GM12875 (cell line): ENCODE measurements at regions not wholly inside any gene's neighbourhood (a gene's known extent, or its start where the extent isn't known, plus 50 kb on each side); places are given as distances from the start of the nearest gene placed in this dataset.

Experiments
- H3K4me3 ChIP-seq: one replicate; pipeline ENCODE4 v1.5.1; 2011; ENCODE audit warnings: low read depth, low read length, control low read depth
- CTCF ChIP-seq: IDR thresholded peaks from 2 replicates; pipeline ENCODE4 v1.5.1; 2011; ENCODE audit warnings: low read depth, mild to moderate bottlenecking, control low read depth, inconsistent platforms, low read length, moderate library complexity, borderline replicate concordance; ENCODE audit not compliant: insufficient read depth

GRCh38 chr2:2674831-2675230, 343.8 kb upstream of the MYT1L start:
- H3K4me3 ChIP-seq, result no peak overlapping the region
- no peak for TF ChIP-seq CTCF

GRCh38 chr2:2673406-2673805, 342.3 kb upstream of the MYT1L start:
- TF ChIP-seq CTCF, result no peak
- H3K4me3 ChIP-seq, result no peak overlapping the region

- H3K4me3 ChIP-seq, result no peak overlapping the region
- TF ChIP-seq CTCF, result no peak
These were observed 341.2 kb upstream of the MYT1L start for GRCh38 chr2:2672249-2672648.

- no peak for TF ChIP-seq CTCF
- no peak overlapping the region for H3K4me3 ChIP-seq
These were observed 340.8 kb upstream of the MYT1L start for GRCh38 chr2:2671826-2672225.

- H3K4me3 ChIP-seq, result no peak overlapping the region
- no peak for TF ChIP-seq CTCF
These were observed 338.2 kb upstream of the MYT1L start for GRCh38 chr2:2669316-2669715.

- no peak for TF ChIP-seq CTCF
These were observed 337.7 kb upstream of the MYT1L start for GRCh38 chr2:2668681-2669265.

GRCh38 chr2:2667690-2668089, 336.6 kb upstream of the MYT1L start:
- no peak overlapping the region for H3K4me3 ChIP-seq
- TF ChIP-seq CTCF, result no peak

More at GRCh38 chr2:2668681-2669265, 337.7 kb upstream of the MYT1L start:
- no peak overlapping the region for H3K4me3 ChIP-seq
